LNCAP (cell line): ENCODE measurements at regions not wholly inside any gene's neighbourhood (a gene's known extent, or its start where the extent isn't known, plus 50 kb on each side); places are given as distances from the start of the nearest gene placed in this dataset.

Source experiments
- TF ChIP-seq, protein P1 (sequence below): fragments of 450-650 bp; IDR thresholded peaks from 2 replicates; pipeline ENCODE4 v1.5.1; 2017; ENCODE audit warnings: mild to moderate bottlenecking

DNA sequence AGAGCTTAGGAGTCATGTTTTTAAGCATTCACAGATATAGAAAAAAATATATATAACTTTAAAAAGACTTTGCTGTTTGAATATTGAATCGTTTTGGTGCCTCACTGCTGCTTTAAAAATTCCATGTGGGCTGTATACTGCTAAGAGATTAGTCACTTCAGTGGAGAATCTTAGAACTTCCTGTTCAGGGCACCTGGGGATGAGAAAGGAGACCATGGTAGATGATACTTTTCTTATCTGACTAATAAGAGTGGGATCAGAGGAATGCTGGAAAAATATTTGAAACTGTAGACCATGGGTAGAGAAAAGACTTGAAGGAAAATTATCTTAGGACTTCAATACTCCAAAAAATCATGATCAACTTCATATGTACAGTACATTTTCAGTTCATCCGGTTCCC, 442.2 kb upstream of the SETBP1 start:
- TF ChIP-seq, protein P1, sequence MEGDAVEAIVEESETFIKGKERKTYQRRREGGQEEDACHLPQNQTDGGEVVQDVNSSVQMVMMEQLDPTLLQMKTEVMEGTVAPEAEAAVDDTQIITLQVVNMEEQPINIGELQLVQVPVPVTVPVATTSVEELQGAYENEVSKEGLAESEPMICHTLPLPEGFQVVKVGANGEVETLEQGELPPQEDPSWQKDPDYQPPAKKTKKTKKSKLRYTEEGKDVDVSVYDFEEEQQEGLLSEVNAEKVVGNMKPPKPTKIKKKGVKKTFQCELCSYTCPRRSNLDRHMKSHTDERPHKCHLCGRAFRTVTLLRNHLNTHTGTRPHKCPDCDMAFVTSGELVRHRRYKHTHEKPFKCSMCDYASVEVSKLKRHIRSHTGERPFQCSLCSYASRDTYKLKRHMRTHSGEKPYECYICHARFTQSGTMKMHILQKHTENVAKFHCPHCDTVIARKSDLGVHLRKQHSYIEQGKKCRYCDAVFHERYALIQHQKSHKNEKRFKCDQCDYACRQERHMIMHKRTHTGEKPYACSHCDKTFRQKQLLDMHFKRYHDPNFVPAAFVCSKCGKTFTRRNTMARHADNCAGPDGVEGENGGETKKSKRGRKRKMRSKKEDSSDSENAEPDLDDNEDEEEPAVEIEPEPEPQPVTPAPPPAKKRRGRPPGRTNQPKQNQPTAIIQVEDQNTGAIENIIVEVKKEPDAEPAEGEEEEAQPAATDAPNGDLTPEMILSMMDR = no peak

DNA sequence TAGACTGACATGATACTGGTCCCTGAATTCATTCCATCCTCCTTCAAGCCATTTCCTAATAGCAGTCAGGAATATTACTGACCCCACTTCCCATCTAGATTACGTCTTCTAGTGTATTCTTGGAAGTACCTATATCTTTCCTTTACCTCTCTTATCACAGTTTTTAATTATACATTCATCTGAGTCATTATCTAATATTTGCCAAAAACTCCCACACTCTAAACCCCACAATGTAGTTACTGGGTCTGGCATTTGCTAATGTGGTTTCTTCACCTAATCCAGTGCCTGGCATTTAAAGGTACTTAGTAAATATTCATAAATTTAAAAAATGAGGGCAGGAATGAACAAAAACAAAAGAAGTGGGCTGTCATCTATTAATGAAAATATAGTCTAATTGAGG, 441.8 kb upstream of the SETBP1 start:
- TF ChIP-seq, protein P1 = no peak

DNA sequence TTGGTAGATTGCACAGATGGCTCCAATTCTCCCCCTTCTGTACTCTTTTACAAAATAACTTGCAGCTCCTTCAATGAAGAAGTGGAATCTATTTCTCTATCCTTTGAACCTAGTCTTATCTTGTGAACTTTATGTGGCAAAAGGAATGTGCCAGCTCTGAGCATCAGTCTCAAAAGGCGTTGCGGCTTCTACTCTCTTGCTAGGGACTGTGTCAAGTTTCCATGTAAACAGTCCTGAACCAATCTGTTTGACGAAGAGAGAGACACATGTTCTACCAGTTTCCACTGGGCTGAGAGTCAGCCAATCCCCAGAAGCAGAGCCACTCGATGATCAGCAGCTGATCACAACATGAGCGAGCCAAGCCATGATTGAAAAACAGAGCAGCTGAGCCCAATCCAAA, 439.7 kb upstream of the SETBP1 start:
- TF ChIP-seq, protein P1 = no peak

DNA sequence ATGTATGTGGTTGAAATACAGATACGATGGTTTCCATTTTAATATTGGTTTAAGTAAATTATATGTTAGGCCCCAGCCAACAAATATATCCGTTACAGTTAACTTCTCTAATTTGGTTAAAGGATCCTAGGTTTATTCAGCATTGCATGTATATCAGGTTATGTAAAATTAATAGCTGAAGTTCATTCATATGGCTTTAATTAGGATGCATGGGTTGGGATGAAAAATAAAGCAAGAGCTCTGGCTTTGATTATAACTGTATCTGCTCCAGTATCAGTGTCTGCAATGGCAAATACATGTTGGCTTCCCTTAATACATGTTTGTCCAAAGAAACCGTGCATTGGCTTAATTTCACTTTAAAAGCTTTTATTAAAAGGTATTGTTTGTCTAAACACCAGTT, 435.7 kb upstream of the SETBP1 start:
- TF ChIP-seq, protein P1 = no peak

DNA sequence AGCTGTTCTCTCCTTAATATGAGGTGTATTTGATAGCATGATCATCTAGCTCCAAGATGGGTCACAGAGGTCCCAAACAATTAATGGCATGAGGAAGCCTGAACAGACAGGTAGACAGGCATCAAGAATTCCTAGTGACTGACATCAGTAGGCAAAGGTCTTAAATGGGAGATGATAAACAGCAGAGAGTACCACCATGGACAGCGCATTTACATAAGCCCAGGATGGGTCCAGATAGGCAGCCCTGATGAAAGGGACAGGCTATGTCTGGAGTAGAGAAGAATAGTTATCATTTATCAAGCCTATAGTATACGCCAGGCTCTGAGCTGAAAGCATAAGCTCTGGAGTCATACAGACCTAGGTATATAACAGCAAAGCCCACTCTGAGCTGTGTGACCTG, 434.7 kb upstream of the SETBP1 start:
- TF ChIP-seq, protein P1 = no peak

DNA sequence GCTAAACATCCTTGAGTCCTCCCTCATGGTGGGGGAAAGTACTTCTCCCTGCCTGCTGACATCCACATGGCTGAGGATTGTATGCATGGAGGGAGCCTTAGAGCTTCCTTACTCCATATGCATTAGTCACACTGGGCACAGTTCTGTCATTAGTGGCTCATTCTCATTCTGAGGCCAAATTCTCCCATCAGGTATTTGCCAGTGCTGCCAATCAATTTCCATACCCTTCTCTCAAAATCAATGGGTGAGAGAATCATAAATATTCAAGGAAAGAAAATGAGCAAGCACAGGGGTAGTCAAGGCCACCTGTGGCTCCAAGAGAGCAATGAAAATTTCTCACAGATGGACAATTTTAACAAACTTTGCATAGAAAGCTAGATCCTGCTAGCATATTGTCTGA, 422.6 kb upstream of the SETBP1 start:
- TF ChIP-seq, protein P1 = no peak

DNA sequence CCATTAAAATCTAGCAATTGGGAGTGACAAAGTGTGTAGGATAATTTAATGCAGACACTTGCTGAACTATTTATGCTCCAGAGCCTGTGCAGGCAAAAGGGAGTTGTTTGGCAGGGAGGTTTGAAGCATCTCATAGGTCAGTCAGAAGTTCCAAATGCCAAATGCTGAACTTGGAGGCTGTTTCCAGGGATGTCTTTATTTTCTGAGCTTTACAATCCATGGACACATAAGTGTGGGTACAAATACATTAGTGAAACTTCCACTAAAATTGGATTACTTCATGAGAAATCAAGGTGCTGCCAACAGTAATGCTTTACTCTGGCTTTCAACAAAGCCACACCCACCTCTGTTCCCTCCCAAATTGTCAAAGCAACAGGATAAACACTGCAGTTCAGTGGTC, 422.1 kb upstream of the SETBP1 start:
- TF ChIP-seq, protein P1 = no peak

DNA sequence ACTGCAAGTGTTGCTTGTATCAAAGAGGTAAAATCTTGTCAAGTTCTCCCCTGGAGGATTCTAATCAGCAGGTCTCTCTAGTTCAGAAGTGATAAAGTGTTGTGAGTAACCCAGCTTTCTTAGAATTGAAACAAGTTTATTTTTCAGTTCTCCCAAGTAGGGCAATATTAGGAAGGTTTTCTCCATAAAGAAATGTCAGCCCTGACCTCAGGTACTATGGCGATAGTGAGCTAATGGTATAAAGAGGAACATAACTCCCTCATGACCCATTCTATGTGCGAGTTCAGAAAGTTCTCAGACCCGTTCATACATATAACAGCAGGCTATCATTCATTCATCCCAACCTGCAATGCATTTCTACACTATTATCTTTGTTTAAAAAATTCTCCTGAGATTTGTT, 421.1 kb upstream of the SETBP1 start:
- TF ChIP-seq, protein P1 = no peak
